Retinal pigment epithelial cell (primary cell): ENCODE measurements at regions not wholly inside any gene's neighbourhood (a gene's known extent, or its start where the extent isn't known, plus 50 kb on each side); places are given as distances from the start of the nearest gene placed in this dataset.
"Not testable (repeated sequence)": the region's sequence is repeated elsewhere in the genome, so short reads cannot be mapped to it uniquely, and the experiment has no call there.

Experiments
- DNase-seq: peaks from one replicate; pipeline ENCODE4 v3.0.0-alpha.2; 2010; ENCODE audit warnings: low read depth
- H3K4me3 ChIP-seq: 2 replicates; pipeline ENCODE4 v1.5.1; 2011; ENCODE audit warnings: mild to moderate bottlenecking, low read length, control low read depth, moderate library complexity
- CTCF ChIP-seq: conservative IDR thresholded peaks from 2 replicates; pipeline ENCODE4 v1.5.1; 2011; ENCODE audit warnings: low read depth, low read length, control low read depth, inconsistent platforms

GRCh38 chr2:38141501-38141900 lies 65.5 kb upstream of the CYP1B1 start:
- DNase-seq: no peak
- no peak for TF ChIP-seq CTCF
- H3K4me3 ChIP-seq: no peak overlapping the region

GRCh38 chr2:38138996-38139395 lies 63.0 kb upstream of the CYP1B1 start:
- DNase-seq: no peak
- TF ChIP-seq CTCF: no peak
- no peak overlapping the region for H3K4me3 ChIP-seq

GRCh38 chr2:38138419-38138818 lies 62.5 kb upstream of the CYP1B1 start:
- DNase-seq: no peak
- no peak for TF ChIP-seq CTCF
- H3K4me3 ChIP-seq: no peak overlapping the region

- H3K4me3 ChIP-seq, DNase-seq: not testable (repeated sequence)
Observed at GRCh38 chr2:38137958-38138357, 62.0 kb upstream of the CYP1B1 start.

- DNase-seq: no peak
- no peak for TF ChIP-seq CTCF
- no peak overlapping the region for H3K4me3 ChIP-seq
Observed at GRCh38 chr2:38131676-38132075, 55.7 kb upstream of the CYP1B1 start.

- no peak for DNase-seq
- H3K4me3 ChIP-seq: no peak overlapping the region
- TF ChIP-seq CTCF: no peak
Observed at GRCh38 chr2:38130876-38131275, 54.9 kb upstream of the CYP1B1 start.

GRCh38 chr2:38129987-38130386 lies 54.0 kb upstream of the CYP1B1 start:
- H3K4me3 ChIP-seq: no peak overlapping the region
- DNase-seq: no peak
- no peak for TF ChIP-seq CTCF

GRCh38 chr2:38129481-38129880 lies 53.5 kb upstream of the CYP1B1 start:
- no peak for DNase-seq
- no peak overlapping the region for H3K4me3 ChIP-seq
- TF ChIP-seq CTCF: no peak
